ENCODE measurements at regions not wholly inside any gene's neighbourhood (a gene's known extent, or its start where the extent isn't known, plus 50 kb on each side); places are given as distances from the start of the nearest gene placed in this dataset.

DNA sequence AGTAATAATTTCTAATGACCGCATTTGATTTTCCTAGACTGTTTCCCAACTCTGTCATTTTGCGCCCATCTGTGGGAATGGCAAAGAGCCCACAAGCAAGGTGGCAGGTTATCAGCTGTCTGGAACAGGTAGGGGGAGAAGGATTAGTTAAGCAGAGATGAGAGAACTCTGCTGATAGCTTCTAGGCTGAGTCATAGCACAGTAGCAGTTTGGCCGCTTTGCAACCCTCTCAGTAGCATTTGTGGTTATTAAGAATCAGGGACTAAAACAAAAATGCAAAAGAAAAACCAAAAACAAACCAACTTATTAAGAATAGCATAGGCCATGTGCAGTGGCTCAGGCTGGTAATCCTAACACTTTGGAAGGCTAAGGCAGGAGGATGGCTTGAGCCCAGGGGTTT is 602.7 kb upstream of the SORCS1 start:
- no peak for TF ChIP-seq CTCF (IDR thresholded peaks at IDR 0.05; ENCODE audit: borderline replicate concordance, insufficient read depth, low read depth, low read length)
- H3K4me3 ChIP-seq (ENCODE audit: low read depth, low read length) = no peak overlapping the region

GRCh38 chr10:107754814-107755213 is 590.3 kb upstream of the SORCS1 start:
- no peak overlapping the region for H3K4me3 ChIP-seq (ENCODE audit: low read depth, low read length)
- no peak for TF ChIP-seq CTCF (IDR thresholded peaks at IDR 0.05; ENCODE audit: borderline replicate concordance, insufficient read depth, low read depth, low read length)

GRCh38 chr10:107749235-107749634 is 584.7 kb upstream of the SORCS1 start:
- TF ChIP-seq CTCF (IDR thresholded peaks at IDR 0.05; ENCODE audit: borderline replicate concordance, insufficient read depth, low read depth, low read length) = no peak
- H3K4me3 ChIP-seq (ENCODE audit: low read depth, low read length) = no peak overlapping the region

- no peak overlapping the region for H3K4me3 ChIP-seq (ENCODE audit: low read depth, low read length)
- TF ChIP-seq CTCF (IDR thresholded peaks at IDR 0.05; ENCODE audit: borderline replicate concordance, insufficient read depth, low read depth, low read length) = no peak
Measured at GRCh38 chr10:107747851-107748250, 583.3 kb upstream of the SORCS1 start.

GRCh38 chr10:107741971-107742370 is 577.5 kb upstream of the SORCS1 start:
- no peak for TF ChIP-seq CTCF (IDR thresholded peaks at IDR 0.05; ENCODE audit: borderline replicate concordance, insufficient read depth, low read depth, low read length)
- H3K4me3 ChIP-seq (ENCODE audit: low read depth, low read length) = no peak overlapping the region

- TF ChIP-seq CTCF (IDR thresholded peaks at IDR 0.05; ENCODE audit: borderline replicate concordance, insufficient read depth, low read depth, low read length) = no peak
- no peak overlapping the region for H3K4me3 ChIP-seq (ENCODE audit: low read depth, low read length)
Measured at GRCh38 chr10:107740962-107741690, 576.6 kb upstream of the SORCS1 start.

DNA sequence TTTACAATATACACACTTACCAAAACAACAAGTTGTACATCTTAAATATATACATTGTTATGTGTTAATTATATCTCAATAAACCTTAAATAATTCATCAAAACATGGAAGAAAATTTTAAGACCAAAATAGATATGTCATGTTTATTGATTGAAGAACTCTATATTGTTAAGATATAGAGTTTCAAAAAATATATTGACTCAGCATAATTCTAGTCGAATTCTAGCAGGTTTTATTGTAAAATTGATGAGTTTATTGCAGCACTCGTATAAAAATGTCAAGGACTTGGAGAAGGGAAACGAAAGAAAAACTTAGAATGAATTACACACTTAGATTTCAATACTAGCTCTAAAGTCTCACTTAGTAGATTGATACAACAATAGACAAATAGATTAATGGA is 575.4 kb upstream of the SORCS1 start:
- no peak for TF ChIP-seq CTCF (IDR thresholded peaks at IDR 0.05; ENCODE audit: borderline replicate concordance, insufficient read depth, low read depth, low read length)
- H3K4me3 ChIP-seq (ENCODE audit: low read depth, low read length) = no peak overlapping the region
